HG03457 (cell line): ENCODE measurements at regions not wholly inside any gene's neighbourhood (a gene's known extent, or its start where the extent isn't known, plus 50 kb on each side); places are given as distances from the start of the nearest gene placed in this dataset.

Source experiments
- ATAC-seq: cut with Tn5 transposase; IDR thresholded peaks from one replicate; pipeline ENCODE4 v1.9.1; 2021; ENCODE audit warnings: moderate number of reproducible peaks; ENCODE audit not compliant: unreplicated experiment

- no peak for ATAC-seq
Measured at GRCh38 chr4:178347111-178347510, 904.9 kb upstream of the AGA start.

DNA sequence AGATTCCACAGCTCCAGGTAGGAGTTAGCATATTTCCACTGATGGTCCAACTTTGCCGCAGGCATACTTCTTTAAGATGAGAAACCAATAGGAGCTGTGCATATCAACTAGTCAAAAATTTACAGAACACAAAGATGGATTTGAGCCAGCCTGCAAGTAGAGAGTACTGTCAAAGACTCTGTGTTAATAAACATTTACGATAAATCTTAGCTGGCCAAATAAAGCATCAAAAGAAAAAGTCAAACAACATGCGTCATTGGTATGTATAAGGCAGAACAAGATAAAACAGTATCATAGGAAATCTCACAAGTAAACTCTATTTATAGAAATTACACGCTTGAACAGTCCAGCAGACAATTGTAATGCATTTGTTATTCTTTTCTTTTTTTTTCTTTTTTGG is 907.4 kb upstream of the AGA start:
- ATAC-seq = no peak

- ATAC-seq = no peak
Measured at GRCh38 chr4:178351185-178351584, 908.9 kb upstream of the AGA start.

DNA sequence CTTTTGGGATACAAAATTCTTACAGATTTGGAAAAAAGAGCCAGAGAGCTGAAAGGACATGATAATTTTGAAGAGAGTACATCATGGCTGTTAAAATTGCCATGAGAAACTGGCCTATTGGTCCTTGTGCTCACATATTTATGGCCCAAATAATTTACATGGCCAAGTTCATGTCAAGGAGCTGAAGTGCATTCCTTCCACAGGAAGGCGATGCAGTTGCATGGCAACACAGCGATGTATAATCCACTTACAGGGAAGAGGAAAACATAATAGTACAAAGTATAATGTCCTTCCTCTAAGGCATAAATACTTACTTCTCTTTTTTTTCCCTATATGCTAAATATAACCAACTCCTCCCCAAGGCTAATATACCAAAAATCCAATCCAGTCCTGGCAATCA is 914.5 kb upstream of the AGA start:
- ATAC-seq = no peak

DNA sequence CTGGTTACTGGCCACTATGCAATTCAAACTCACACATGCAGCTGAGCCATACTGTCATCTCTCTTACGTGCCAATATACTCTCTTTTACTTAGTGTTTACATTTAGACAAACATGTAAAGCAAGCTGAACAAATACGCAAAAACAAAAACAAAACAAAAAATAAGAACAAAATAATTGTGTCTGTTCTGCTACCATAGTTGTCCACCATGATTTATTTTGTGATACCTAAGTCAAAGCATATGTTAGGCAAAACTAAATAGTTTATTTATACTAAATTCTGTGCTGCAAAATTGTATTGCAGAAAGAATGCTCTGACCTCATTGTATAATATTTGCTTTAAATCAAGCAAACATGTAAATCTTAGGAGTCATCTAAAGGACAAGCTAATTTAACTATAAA is 943.2 kb upstream of the AGA start:
- ATAC-seq = no peak

DNA sequence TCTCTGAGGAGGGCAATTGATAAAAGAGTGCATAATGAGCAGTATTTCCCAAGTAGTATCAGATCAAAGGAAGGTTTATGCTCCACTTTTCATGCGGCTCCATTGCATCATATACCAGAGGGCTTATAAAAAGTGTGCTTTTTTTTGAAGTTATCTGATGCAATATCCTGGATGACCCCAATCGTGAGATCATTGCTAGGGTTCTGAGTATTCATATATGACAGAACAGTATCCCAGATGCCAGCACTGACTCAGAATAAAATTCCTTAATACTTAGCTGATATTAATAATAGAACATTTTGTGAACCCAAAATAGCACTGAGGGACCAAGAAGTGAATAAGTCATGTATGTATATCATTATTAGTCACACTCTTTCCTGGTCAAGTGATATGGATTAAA is 945.5 kb upstream of the AGA start:
- no peak for ATAC-seq

- ATAC-seq = no peak
Measured at GRCh38 chr4:178395798-178396197, 953.6 kb upstream of the AGA start.

- ATAC-seq = no peak
Measured at GRCh38 chr4:178412455-178412854, 970.2 kb upstream of the AGA start.

DNA sequence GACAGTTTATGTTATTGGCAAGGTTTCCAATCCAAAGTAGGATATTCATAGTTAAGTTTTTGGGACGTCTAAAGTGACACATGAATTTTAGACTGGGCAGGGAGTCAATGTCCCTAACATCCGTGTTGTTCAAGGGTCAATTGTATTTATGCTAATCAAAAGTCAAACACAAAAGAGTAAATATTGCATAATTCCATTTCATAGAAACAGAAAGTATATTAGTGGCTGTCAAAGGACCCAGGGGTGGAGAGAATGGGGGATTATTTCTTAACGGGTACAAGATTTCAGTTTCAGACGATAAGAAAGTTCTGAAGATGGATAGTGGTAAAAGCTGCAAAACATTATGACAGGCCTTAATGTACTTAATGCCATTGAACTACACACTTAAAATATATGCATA is 971.8 kb upstream of the AGA start:
- no peak for ATAC-seq

GRCh38 chr4:178414881-178415446 is 972.7 kb upstream of the AGA start:
- ATAC-seq = no peak

GRCh38 chr4:178415925-178416324 is 973.7 kb upstream of the AGA start:
- ATAC-seq = no peak

DNA sequence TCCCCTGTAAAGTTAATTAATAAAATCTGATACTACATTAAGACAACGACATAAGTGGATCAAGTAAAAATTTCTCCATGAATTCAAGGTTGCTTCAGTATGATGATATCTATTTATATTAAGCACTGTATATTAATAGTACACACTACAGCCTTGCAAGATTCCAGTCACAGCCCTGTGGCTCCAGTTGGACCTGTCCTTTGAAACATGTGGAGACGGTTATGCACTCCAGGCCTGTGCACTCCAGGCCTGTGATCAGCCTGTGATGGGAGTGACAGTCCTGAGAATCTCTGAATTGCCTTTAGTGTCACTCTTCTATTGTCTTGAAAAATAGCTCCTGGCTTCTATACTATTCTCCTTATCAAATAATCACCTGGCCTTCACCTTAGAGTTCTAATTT is 981.1 kb upstream of the AGA start:
- ATAC-seq = no peak

DNA sequence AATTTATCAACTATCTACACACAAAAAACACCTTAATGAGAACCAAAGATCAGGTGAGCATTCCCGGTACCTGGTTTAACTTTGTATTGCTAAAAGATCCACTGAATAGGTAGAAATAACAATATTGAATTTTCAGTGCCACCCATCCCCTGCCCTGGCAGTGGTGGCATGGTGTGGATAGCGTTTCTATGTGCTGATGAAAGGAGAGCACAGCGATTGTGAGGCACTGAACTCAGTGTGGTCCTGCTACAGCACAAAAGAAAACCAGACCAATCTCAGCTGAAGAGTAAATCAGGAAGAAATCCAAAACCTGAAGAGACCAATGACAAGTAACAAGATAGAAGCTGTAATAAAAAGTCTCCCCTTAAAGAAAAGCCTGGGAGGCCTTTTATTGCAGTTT is 984.6 kb upstream of the AGA start:
- ATAC-seq = no peak

- ATAC-seq = no peak
Measured at GRCh38 chr4:178427663-178428062, 985.4 kb upstream of the AGA start.

- ATAC-seq = no peak
Measured at GRCh38 chr4:178448372-178449035, 1006.3 kb upstream of the AGA start.

GRCh38 chr4:178450614-178451013 is 1008.4 kb upstream of the AGA start:
- ATAC-seq = no peak

- ATAC-seq = no peak
Measured at GRCh38 chr4:178453057-178453456, 1010.8 kb upstream of the AGA start.

- ATAC-seq = no peak
Measured at GRCh38 chr4:178457286-178457685, 1015.0 kb upstream of the AGA start.

DNA sequence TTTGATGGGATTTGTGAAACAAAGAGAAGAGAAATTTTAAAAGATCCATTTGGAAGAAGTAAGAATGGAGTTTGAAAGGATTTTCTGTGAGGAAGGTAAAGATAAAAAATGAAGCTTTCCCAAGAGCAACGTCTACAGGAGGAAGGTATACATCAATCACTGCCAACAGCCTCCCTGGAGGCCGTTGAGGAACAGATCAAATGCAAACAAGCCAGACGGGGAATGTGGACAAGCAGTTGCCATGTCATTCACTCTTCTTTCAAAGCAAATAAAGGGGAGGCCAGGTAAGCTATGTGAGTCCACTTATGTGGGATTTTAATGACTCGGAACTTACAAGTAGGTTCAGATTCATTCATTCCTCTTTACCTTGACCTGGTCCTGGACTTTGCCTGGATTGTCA is 1020.5 kb upstream of the AGA start:
- no peak for ATAC-seq

DNA sequence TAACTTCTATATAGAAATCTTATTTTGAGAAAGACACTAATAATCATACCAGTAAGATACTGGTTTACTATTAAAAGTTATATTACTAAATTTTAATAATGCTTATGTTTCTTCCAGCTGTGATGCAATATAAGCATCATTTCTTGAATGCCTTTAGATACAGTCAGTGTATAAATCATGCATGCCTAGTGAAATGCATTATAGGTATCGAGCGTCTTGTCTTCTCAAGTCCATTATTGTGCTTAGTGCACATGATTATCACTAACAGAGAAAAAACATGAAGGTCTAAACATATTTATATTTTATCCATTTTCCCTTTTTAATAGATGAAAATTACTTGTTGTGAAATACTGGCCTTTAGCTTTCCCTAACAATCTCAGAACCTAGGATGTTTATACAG is 1021.5 kb upstream of the AGA start:
- no peak for ATAC-seq

DNA sequence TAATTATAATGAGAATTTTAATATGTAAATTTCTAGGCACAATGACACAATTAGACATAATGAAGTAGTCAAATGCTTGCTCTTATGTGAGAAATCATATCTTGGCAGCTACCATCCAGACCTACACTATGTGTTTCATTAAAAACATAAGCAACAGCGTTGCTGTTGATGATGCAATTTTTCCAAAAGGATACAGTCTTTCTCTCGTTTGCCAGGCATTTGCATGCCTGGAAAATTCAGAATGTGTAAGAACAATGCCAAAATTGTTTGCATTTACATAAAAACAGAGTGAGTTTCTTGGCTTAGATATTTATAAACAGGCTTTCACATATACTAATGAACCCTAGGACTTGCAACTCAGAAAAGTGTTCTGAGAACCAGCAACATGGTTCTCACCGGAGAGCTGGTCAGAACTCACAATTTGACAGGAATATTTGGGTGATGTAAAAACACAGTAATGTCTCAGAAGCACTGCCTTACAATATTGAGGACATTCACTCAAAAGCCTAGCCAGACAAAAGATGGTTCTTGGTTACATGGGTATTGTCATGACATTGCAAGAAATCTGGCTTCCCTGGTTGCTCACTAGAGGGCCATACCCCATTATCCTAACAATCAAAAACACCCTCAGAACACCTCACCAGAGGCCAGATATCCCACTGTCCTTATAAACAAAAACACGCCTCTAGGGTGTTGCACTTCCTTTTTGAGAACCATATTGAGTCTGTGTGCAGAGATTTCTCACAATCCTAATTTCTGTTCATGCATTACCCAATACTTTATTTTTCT is 1029.0 kb upstream of the AGA start:
- no peak for ATAC-seq

DNA sequence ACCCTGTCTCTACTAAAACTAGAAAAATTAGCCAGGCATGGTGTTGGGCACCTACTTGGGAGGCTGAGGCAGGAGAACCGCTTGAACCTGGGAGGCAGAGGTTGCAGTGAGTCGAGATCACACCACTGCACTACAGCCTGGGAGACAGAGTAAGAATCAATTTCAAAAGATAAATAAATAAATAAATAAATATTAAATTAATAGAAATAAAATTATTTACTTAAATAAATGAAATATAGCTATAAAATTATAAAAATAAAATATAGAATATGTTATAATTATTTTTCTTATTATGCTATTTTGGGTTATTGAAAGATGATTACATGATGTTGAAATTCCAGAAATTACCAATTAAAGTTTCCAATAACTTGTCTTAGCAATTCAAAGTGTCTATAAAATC is 1029.8 kb upstream of the AGA start:
- no peak for ATAC-seq
